Keratinocyte (primary cell): ENCODE measurements at regions not wholly inside any gene's neighbourhood (a gene's known extent, or its start where the extent isn't known, plus 50 kb on each side); places are given as distances from the start of the nearest gene placed in this dataset.
"Not testable (repeated sequence)": the region's sequence is repeated elsewhere in the genome, so short reads cannot be mapped to it uniquely, and the experiment has no call there.

Source experiments
- DNase-seq: peaks from one replicate; pipeline ENCODE4 v3.0.0-alpha.2; 2011; ENCODE audit warnings: low read depth, missing footprints, low spot score
- FAIRE-seq: peaks from 2 replicates; lab custom pipeline; 2011; peaks lifted over from hg19 to GRCh38; lab: Jason Lieb, UNC
- H2AFZ ChIP-seq: 2 replicates; pipeline ENCODE4 v1.6.0; 2012; ENCODE audit warnings: low read length, control low read depth, inconsistent platforms; ENCODE audit not compliant: control insufficient read depth
- H3K27ac ChIP-seq: 2 replicates; pipeline ENCODE4 v1.5.1; 2011; ENCODE audit warnings: low read length; ENCODE audit not compliant: control insufficient read depth, insufficient read depth
- H3K27me3 ChIP-seq: 3 replicates; pipeline ENCODE4 v1.6.0; 2011; ENCODE audit warnings: low read length; ENCODE audit not compliant: control insufficient read depth, insufficient read depth; ENCODE audit errors: extremely low read depth
- H3K36me3 ChIP-seq, 2 experiments: 2 replicates in 1 of 2; 3 replicates in 1 of 2; pipeline ENCODE4 v1.5.1; 2011; ENCODE audit warnings: low read length in 2 of 2, mild to moderate bottlenecking in 1 of 2; ENCODE audit not compliant: control insufficient read depth in 2 of 2, insufficient read depth in 2 of 2; ENCODE audit errors: extremely low read depth in 1 of 2
- H3K4me1 ChIP-seq: 3 replicates; pipeline ENCODE4 v1.5.1; 2011; ENCODE audit warnings: low read length; ENCODE audit not compliant: control insufficient read depth, insufficient read depth; ENCODE audit errors: extremely low read depth
- H3K4me2 ChIP-seq: 3 replicates; pipeline ENCODE4 v1.6.0; 2011; ENCODE audit warnings: low read depth, low read length; ENCODE audit not compliant: control insufficient read depth, insufficient read depth; ENCODE audit errors: extremely low read depth
- H3K4me3 ChIP-seq, 3 experiments: fragments of 200-600 bp in 1 of 3; sonication (generic) in 1 of 3; 2 replicates in 2 of 3; 3 replicates in 1 of 3; pipeline ENCODE4 v1.5.1; 2011 to 2016; ENCODE audit warnings: low read length in 3 of 3, mild to moderate bottlenecking in 3 of 3, control low read depth in 2 of 3, inconsistent platforms in 1 of 3, low read depth in 1 of 3, mixed read lengths in 1 of 3, mixed run types in 1 of 3, moderate library complexity in 1 of 3; ENCODE audit not compliant: control insufficient read depth in 2 of 3, insufficient read depth in 2 of 3; ENCODE audit errors: extremely low read depth in 1 of 3
- H3K79me2 ChIP-seq: 2 replicates; pipeline ENCODE4 v1.6.0; 2012; ENCODE audit warnings: low read length; ENCODE audit not compliant: control insufficient read depth, insufficient read depth
- H3K9ac ChIP-seq: 3 replicates; pipeline ENCODE4 v1.6.0; 2011; ENCODE audit warnings: low read length; ENCODE audit not compliant: control insufficient read depth, insufficient read depth; ENCODE audit errors: extremely low read depth
- H3K9me1 ChIP-seq: 3 replicates; pipeline ENCODE4 v1.6.0; 2011; ENCODE audit warnings: low read length; ENCODE audit not compliant: control insufficient read depth, insufficient read depth; ENCODE audit errors: extremely low read depth
- H3K9me3 ChIP-seq: 2 replicates; pipeline ENCODE4 v1.5.1; 2012; ENCODE audit warnings: low read depth, low read length; ENCODE audit not compliant: control insufficient read depth
- H4K20me1 ChIP-seq: 3 replicates; pipeline ENCODE4 v1.6.0; 2011; ENCODE audit warnings: low read length; ENCODE audit not compliant: control insufficient read depth, insufficient read depth; ENCODE audit errors: extremely low read depth
- CTCF ChIP-seq, 3 experiments: IDR thresholded peaks in 1 of 3; conservative IDR thresholded peaks in 1 of 3; optimal IDR thresholded peaks in 1 of 3; 2 replicates in 2 of 3; 3 replicates in 1 of 3; pipeline versions ENCODE3 to v1.5.1; 2011; ENCODE audit warnings: low read length in 3 of 3, mild to moderate bottlenecking in 3 of 3, moderate library complexity in 2 of 3, control low read depth in 1 of 3, inconsistent platforms in 1 of 3; ENCODE audit not compliant: insufficient read depth in 2 of 3; ENCODE audit errors: extremely low read depth in 1 of 3
- EZH2 ChIP-seq: IDR thresholded peaks from one replicate; pipeline ENCODE4 v1.6.1; 2012; ENCODE audit warnings: inconsistent platforms, mild to moderate bottlenecking, low read length, moderate library complexity
- dilution Hi-C: fragments of 300-500 bp; cut with MboI; formaldehyde crosslinking; loops from one replicate; pipeline ENCODE4 v1.7.0; 2020; ENCODE audit warnings: low sequenced_read_pairs; ENCODE audit not compliant: extremely low pct_ligation_motif_present

- DNase-seq (no peak), FAIRE-seq (no peak)
- Histone ChIP-seq H3K4me1 (no peaks in the 10 kb centered on the region), H3K27ac (no peak overlapping the region), H4K20me1 (no peaks in the 10 kb centered on the region), H3K79me2 (no peaks in the 10 kb centered on the region), H3K9me1 (no peaks in the 10 kb centered on the region), H3K9ac (no peak overlapping the region), H3K9me3 (peaks cover 1% of the 10 kb centered on the region), H3K36me3 (no peaks in the 10 kb centered on the region), H3K27me3 (no peaks in the 10 kb centered on the region), H2AFZ (no peak overlapping the region), H3K4me3 (no peak overlapping the region), H3K4me2 (no peak overlapping the region)
- no peak for TF ChIP-seq CTCF (optimal IDR thresholded peaks at IDR 0.05 in 1 of 3, IDR thresholded peaks at IDR 0.05 in 1 of 3, conservative IDR thresholded peaks at IDR 0.05 in 1 of 3; ENCODE audit: extremely low read depth in 1 of 3, insufficient read depth in 2 of 3, low read length in 3 of 3)
- dilution Hi-C loops: no loop called here
Measured at GRCh38 chr4:188387179-188387791, 248.0 kb downstream of the TRIML1 start.

- H4K20me1 ChIP-seq, H3K79me2 ChIP-seq, H3K4me2 ChIP-seq, H3K9me3 ChIP-seq, H2AFZ ChIP-seq, H3K9ac ChIP-seq, H3K27me3 ChIP-seq, H3K9me1 ChIP-seq, DNase-seq, H3K36me3 ChIP-seq, dilution Hi-C loops, H3K4me1 ChIP-seq, H3K27ac ChIP-seq, FAIRE-seq, H3K4me3 ChIP-seq: not testable (repeated sequence)
Measured at GRCh38 chr4:188391349-188391748, 252.1 kb downstream of the TRIML1 start.

GRCh38 chr4:188396037-188396436 is 256.8 kb downstream of the TRIML1 start:
- TF ChIP-seq CTCF (optimal IDR thresholded peaks at IDR 0.05 in 1 of 3, IDR thresholded peaks at IDR 0.05 in 1 of 3, conservative IDR thresholded peaks at IDR 0.05 in 1 of 3; ENCODE audit: extremely low read depth in 1 of 3, insufficient read depth in 2 of 3, low read length in 3 of 3) (no peak), EZH2 (no peak)
- Histone ChIP-seq H3K36me3 (no peaks in the 10 kb centered on the region), H3K79me2 (no peaks in the 10 kb centered on the region), H4K20me1 (no peaks in the 10 kb centered on the region), H3K9me3 (peaks cover 1% of the 10 kb centered on the region), H3K4me1 (no peaks in the 10 kb centered on the region), H3K27ac (no peak overlapping the region), H2AFZ (no peak overlapping the region), H3K9me1 (no peaks in the 10 kb centered on the region), H3K27me3 (no peaks in the 10 kb centered on the region), H3K4me3 (no peak overlapping the region), H3K9ac (no peak overlapping the region), H3K4me2 (no peak overlapping the region)
- dilution Hi-C loops: no loop called here
- FAIRE-seq: no peak
- no peak for DNase-seq
